ENCODE measurements at regions not wholly inside any gene's neighbourhood (a gene's known extent, or its start where the extent isn't known, plus 50 kb on each side); places are given as distances from the start of the nearest gene placed in this dataset.
"Not testable (repeated sequence)": the region's sequence is repeated elsewhere in the genome, so short reads cannot be mapped to it uniquely, and the experiment has no call there.

DNA sequence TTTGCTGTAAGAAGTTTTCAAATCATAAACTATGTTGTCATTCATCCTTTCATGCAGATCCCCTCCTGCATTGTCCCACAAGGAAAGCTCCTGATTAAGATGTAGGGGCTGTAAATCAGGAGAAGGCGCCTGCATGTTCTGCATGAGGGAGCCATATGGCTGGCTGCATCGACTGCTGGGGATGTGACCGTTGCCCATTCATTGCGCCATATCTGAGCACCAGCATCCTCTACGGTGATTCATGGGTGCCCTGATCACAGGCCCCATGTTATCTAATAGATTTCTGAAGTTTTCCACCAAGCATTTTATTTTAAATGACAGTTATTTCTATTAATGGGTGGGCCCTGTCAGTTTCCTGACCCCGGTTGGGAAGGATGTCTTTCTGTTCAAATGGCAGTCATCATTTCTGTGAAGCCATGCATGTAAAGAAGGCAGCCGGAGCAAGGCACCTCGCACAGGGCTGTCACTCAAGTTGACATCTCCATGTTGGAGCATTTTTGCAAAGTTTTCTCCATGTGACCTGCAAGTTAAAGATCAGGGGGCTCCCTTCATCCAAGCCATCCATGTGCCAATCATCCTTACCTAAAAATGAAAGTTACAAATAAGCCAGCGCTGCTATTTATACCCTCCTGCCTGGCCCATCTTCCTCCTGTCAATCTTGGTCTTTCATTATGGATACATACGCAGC is 128.8 kb downstream of the TEX36 start:
- no peak for DNase-seq

DNA sequence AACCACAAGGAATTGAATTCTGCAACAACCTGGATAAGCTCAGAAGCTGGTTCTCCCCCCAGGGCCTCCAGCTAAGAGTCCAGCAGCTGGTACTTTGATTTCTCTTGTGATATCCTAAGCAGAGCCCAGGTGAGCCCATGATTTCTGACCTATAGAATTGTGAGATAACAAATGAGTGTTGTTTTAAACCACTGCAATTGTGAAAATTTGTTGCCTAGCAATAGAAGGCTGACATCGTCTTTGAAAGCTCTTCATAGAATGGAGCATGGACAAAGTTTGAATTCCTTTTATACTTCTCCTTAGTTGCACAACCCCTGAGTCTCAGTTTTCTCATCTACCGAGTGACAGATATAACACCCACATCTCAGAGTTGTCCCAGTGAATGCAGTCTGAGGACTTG is 129.9 kb downstream of the TEX36 start:
- no peak for DNase-seq

DNA sequence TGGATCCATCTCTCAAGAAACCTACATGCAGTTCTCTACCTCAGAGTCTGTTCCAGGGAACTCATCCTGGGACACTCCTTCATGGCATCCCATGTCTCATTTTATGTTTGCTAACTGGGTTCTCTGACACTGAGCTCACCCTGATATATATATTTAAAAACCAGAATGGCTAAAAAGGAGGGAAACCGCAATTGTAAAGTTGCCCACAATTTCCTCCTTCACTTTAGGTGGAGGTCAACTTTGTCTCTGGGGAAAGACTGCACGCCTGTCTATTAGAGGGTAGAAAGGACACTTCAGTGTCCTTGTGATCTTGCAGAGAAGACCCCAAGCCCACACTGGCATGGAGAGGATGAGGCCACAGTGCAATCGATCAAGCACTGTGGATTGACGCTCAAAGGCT is 131.7 kb downstream of the TEX36 start:
- no peak for DNase-seq

DNA sequence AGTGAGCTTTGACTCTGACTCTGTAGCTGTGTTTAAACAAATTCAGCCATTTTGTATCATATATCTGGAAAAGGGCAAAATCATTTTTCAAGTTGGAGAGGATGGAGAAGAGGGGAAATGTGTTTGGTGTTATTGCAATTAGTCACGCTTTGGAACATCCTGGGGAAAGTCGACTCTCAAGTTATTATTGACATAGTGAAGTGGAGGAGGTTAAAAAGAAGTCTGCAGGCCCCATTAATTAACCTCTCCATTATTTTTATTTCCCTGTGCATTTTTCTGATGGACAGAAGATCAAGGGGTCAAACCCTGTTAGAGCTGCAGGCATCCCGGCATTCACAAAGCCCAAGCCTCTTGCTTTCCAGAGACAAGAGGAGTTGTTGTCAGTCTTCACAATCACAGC is 132.6 kb downstream of the TEX36 start:
- DNase-seq, result no peak

DNA sequence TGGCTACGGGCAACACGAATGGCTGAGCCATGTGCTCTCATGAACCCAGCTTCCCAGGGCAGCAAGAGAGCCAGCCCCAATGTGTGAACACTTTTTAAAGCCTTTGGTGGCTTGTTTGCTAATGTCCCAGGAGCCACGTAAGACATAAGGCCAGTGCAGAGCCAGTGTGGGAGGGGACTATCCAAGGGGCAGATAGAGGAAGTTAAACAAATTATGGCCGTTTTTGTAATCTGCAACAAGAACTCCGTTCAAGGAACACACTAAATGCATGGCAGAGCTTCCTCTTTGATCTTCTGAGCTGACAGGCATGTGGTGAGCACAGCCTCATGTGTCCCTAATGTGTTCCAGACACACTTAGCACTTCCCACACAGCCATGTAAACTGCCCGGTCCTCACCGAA is 133.3 kb downstream of the TEX36 start:
- DNase-seq, result no peak

DNA sequence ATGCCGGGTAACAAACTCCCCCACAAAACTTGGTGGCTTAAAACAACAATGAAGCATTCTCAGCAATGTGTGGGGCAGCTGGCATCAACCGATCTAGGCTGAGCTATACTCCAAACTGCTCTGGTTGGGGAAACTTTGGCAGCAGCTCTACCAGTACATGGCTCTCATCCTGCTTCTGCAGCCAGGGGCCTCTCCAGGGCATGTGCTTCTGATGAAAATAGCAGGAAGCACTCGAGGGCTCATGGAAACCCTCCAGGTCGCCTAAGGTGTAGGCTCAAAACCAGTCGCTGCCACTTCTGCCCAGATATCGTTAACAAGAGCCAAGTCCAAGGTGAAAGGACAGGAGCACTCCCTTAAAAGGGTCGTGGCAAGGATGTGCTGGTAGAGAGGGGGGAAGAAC is 134.1 kb downstream of the TEX36 start:
- no peak for DNase-seq

DNA sequence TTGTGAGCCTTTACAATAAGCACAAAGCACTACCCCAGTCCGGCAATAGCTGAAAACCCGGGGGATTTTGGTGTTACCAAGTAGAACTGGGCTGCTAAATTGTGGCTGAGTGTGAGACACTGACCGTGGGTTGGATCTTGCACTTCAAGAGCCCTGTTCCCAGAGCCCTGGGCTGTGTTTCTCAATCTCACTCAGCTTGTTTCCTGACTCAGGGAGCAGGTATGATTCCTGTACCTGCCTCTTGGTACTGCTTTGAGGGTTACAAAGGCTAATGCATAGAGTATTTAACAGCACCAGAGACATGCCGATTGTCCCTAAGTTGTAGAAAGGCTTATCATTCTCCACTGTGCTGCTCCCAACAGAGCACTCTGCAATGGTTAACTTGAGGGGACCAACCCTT is 134.6 kb downstream of the TEX36 start:
- DNase-seq, result no peak

DNA sequence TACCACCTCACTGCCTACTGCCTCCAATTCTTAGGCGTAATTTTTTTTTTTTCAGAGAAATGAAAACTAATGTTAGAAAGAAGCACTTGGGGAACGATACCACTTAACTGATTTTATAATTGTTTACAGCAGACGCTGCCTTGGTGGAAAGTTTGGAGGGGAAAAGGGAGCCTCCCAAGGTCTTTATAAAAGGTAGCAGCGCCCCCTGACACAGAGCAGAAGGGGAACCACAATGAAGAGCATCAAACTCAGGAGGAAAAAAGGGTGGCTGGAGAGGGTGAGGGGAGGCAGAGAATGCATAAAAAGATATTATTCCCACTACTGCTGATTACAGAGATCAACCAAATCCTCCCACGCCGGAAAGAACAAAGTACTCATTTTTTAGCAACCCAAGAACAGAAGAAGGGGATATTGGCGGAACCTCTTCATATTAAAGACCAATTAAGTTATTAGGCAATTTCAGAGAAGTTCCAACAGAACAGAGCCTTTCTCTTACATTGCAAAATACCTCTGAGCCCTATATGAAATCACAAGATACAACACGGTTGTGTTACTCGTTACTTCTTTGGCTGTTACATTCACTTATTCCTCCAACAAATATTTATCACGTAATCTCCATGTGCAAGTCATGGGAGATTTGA is 135.8 kb downstream of the TEX36 start:
- no peak for DNase-seq

DNA sequence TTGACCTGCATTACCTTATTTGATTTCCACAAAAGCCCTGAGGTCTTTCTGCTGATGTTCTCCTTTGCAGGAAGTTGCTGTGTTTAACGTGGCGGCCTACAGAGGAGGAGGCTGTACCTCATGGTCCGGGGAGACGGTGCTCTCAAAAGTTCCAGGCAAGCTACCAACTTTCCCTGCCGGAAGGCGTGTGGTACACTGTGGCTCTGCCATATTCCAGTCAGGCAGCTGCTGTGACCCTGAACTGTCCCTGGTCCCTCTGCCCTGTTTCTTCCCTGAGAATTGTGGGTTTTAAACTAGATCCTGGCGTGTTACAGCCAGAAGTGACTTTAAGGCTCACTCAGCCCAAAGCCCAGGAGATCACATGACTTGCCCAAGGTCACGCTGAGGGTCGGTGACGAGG is 139.2 kb downstream of the TEX36 start:
- no peak for DNase-seq

DNA sequence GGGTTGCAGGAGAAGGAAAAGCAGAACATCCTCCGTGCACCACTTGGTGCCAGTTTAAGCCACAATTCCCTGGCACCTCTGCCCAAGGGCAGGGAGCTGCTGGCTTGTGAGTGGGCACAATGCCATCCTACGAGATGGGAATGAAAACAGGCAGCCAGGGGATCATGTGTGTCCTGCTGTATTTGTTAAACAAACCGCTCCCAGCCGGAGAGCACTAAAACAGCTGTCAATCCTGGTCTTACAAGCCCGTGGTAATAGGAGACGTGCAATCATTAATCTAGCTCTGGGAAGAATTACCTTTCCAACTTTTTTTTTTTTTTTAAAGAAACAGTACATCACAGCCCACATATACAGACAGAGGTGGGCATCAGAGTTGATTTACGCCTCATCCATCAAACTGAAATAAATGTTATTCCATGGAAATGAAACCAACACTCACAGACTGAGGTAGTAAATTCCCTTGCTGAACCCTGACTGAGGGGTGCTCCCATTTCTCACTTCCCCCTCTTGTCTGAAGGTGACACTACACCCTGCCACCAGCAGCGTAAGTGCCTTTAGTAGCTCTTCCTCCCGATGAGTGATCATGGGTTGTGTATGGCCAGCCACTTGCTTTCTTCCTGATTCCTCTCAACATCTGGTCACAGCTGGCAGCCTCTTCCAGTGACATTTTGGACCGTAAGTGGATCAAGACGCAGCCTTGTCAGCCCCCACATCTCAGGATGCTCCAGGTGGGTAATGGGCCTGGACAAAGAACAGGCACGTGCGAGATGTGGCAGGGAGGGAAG is 143.8 kb downstream of the TEX36 start:
- no peak for DNase-seq

DNA sequence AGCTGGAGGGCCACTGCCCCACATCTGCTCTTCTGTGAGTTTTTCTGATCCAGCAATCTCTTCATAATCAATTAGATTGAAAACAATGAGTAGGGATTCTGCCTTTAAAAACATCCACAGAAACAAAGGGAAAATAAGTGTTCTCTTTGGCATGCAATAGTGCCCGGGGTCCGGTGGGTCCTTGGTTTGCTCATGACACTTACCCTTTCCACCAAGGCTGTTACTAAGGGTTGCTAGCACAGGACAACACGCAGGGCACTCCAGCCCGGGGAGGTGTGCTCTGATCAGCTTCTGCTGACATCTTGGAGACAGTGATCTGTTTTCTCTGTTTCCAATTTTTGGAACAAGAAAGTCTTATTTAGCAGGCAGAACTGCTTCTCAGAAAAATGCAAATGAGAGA is 146.7 kb downstream of the TEX36 start:
- DNase-seq, result no peak

DNA sequence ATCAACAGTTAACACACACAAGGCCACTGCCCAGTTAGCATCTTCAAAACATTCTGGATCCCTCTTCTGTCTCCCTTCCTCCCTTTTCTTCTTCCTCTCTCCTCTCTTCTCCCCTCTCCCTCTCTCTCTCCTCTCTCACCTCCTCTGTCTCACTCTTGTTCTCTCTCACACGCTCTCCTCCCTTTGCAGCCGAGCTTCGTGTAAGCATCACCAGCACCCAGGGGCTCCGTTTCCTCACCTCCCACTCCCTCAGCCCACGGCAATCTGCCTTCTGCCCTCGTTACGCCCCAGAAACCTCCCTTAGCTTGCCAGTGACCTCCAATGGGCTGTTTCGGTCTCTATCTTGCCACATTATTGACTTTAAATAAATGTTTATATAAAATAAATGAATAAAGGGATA is 147.4 kb downstream of the TEX36 start:
- no peak for DNase-seq

DNA sequence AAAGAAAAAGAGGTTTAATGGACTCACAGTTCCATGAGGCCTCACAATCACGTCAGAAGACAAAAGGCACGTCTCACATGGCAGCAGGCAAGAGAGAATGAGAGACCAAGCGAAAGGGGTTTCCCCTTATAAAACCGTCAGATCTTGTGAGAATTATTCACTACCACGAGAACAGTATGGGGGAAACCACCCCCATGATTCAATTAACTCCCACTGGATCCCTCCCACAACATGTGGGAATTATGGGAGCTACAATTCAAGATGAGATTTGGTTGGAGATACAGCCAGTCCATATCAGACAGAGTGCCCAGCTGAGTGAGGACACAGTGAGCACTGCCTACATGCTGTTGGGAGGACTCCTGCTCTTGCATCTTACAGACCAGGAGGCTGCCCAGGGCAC is 148.4 kb downstream of the TEX36 start:
- no peak for DNase-seq

DNA sequence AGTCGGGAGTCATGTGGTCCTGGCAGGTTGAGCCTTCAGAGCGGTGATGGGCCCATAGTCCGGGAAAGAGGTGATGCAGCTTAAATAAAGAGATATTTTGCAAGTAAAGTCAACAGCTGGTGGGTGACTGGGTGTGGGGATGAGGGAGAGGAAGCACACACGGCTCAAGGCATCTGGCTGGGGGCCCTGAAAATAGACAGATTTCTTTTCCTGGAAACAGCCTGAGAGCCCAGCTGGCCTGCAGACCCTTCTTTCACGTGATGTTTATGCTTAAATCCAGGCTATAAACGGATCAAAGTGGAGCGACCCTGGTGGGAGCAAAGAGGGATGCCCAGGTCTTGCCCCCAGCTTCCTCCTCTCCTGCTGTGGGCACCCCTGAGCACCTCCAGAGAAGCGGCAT is 149.1 kb downstream of the TEX36 start:
- DNase-seq, result no peak

DNA sequence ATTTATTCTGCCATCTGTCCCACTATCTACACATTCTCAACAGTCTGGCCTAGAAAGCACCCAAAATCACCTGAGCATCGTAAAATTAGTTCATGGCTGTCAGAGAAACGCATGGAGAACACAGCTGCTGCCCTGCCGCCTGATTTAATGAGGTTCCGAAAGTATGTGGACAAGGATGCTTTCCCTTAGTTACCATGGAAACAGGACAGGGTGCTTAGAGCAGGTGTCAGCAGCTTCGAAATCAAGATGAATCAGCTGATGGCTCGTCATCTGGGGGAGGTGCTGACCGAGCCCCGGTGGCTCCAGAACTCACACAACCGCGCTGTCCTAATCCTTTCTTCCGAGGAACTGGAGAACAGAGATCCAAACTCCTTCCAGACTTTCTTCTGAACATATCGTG is 151.5 kb downstream of the TEX36 start:
- no peak for DNase-seq

DNA sequence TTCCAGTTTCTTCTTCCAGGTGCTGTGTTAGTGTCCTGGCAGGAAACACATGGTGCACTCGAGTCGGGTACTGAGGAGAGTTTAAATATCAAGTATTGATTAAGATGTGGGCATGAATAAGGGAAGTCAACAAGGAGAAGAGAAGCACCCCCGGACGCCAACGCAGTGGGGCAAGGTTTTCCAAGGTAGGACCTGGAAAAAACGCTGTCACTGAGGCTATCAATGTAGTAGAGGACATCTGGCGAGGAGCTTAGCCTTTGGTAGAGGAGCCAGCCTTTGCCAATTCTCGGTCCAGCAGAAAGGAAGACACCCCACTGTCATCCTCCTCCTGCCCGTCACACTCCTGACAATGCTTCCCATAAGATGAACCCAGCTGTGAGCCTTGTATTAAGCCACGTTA is 159.6 kb downstream of the TEX36 start:
- no peak for DNase-seq

DNA sequence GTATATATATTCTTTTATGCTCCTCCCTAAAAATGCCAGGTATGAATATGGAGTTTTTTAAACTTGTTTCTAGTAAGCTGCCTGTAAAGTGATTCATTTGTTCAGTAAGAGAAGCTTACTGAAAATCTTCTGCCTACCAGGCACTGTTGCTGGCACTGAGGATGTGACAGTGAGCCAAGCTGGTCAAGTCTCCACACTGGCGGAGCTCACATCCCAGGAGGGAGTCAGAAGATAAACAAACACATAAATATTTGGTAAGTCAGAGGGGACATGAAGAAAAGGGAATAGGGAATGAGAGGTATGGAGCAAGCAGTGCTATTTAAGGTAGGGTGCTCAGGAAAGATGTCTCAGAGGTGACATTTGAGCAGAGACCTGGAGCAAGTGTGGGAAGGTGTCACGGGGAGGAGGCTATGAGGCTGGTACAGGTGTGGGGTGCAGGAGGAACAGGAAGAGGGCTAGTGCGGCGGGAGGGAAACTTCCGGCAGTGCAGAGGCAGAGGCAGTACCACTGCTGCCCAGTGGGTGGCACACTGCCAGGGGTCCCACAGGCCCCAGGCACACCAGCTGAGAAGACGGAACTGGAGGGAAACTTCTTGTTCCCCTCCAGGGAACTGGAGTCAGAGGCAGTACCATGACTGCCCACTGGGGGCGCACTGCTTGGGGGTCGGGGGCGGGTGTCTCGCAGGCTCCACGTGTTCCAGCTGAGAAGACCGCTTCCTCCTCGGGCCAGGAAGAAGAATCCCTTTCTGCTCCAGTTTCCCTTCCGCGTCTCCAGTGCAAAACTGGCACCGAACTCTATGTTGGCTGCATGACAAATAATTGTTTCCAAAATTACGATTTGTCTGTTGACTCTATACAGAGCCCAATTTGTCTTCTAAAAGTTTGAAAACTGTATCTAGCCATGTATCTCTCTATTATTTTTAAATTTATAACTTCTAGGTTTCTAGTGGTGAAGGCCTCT is 161.0 kb downstream of the TEX36 start:
- DNase-seq, result no peak

DNA sequence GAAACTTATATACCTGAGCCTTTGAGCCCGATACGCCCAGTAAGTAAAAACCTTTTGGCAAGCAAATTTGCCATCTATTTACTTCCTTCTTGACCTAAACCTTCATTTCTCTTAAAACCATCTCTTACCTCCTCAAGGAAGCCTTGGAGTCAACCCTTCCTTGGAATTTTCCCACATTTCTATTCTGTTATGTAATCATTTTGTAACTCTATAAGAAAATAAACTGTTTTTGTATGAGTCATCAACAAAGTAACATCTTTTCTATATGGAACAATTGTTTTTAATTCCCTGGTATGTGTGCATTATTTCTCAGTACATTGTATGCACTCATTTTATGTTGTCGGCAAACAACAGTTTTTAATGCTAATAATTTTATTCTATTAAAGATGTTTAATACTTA is 162.0 kb downstream of the TEX36 start:
- no peak for DNase-seq

DNA sequence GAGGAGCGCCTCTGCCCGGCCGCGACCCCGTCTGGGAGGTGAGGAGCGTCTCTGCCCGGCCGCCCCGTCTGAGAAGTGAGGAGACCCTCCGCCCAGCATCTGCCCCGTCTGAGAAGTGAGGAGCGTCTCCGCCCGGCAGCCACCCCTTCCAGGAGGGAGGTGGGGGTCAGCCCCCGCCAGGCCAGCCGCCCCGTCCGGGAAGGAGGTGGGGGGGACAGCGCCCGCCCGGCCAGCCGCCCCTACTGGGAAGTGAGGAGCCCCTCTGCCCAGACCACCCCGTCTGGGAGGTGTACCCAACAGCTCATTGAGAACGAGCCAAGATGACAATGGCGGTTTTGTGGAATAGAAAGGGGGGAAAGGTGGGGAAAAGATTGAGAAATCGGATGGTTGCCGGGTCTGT is 164.6 kb downstream of the TEX36 start:
- DNase-seq, result not testable (repeated sequence)

DNA sequence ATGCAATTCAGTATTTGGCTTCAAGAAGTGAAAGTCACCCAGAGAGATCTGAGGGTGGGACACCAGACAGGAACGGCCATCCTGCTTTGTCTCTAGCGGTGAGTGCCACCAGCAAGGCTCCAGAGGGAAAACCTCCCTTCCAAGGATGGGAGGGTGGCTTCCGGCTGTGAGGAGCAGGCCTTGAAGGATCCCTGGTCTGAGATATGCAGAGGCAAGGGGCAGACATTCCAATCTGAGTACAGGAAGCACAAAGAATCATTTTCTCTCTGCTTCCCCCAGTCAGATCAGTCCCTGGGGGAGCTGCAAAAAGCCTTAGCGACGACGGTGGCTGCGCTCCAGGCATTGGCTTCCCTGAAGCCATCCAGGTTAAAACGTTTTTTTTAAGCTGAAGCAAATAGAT is 167.4 kb downstream of the TEX36 start:
- DNase-seq, result no peak

DNA sequence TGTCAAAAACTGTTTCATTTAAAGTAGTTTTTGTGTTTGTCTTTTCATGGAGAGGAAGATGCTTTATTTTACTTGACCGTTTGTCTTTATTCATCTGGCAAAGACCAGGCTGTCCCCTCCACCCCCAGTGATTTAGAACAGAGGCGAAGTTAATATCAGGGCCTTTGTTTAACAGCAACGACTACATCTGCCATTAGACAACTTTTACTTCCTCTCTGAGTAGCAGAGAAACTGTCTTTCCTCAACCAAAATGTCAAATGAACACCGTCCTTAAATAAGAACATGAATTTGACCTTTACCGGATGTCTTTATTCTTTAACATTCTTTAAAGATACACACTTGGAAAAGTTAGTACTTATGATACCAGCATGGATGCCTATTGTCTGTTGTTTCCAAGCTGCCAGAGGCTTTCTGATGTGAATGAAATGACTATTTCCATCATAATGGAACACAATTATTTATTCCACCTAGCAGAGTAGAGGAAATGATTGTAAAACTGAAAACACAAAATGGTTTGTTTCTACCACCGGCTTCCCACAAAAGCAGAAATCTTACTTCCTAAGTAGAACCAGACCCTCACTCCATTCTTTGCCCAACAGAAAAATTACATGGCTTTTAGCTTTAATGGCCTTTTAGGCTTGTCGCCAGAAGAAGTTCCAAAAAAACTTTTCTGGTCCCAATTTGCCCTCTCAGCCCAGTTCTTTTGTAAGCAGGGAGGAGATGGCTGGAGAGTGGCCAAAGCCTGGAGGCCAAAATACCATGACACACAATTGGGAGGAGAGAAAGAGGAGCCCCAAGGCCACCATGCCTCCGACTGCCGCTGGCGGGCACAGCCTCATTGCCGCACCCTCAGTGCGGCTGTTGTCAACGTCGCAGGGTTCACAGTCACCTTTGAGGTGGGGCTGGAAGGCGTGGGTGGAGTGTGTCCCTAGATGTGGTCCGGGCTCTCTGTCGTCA is 168.5 kb downstream of the TEX36 start:
- no peak for DNase-seq
